ENCODE measurements at regions not wholly inside any gene's neighbourhood (a gene's known extent, or its start where the extent isn't known, plus 50 kb on each side); places are given as distances from the start of the nearest gene placed in this dataset.

- no peak for DNase-seq (ENCODE audit: low spot score)
Measured at GRCh38 chr2:59077026-59077725, 836.1 kb upstream of the FANCL start.

GRCh38 chr2:59076079-59076619 lies 835.0 kb upstream of the FANCL start:
- no peak for DNase-seq (ENCODE audit: low spot score)

- DNase-seq (ENCODE audit: low spot score): no peak
Measured at GRCh38 chr2:59074071-59074470, 832.9 kb upstream of the FANCL start.

- DNase-seq (ENCODE audit: low spot score): no peak
Measured at GRCh38 chr2:59073286-59073685, 832.2 kb upstream of the FANCL start.

GRCh38 chr2:59068255-59068654 lies 827.1 kb upstream of the FANCL start:
- no peak for DNase-seq (ENCODE audit: low spot score)

GRCh38 chr2:59066787-59067399 lies 825.8 kb upstream of the FANCL start:
- no peak for DNase-seq (ENCODE audit: low spot score)

GRCh38 chr2:59047373-59047995 lies 806.4 kb upstream of the FANCL start:
- DNase-seq (ENCODE audit: low spot score): no peak

GRCh38 chr2:59046401-59047372 lies 805.6 kb upstream of the FANCL start:
- no peak for DNase-seq (ENCODE audit: low spot score)

GRCh38 chr2:59044736-59045135 lies 803.6 kb upstream of the FANCL start:
- no peak for DNase-seq (ENCODE audit: low spot score)

- DNase-seq (ENCODE audit: low spot score): no peak
Measured at GRCh38 chr2:59041139-59041538, 800.0 kb upstream of the FANCL start.

- no peak for DNase-seq (ENCODE audit: low spot score)
Measured at GRCh38 chr2:59034837-59035236, 793.7 kb upstream of the FANCL start.

GRCh38 chr2:59034106-59034505 lies 793.0 kb upstream of the FANCL start:
- no peak for DNase-seq (ENCODE audit: low spot score)

- DNase-seq (ENCODE audit: low spot score): no peak
Measured at GRCh38 chr2:59033661-59034060, 792.5 kb upstream of the FANCL start.

GRCh38 chr2:59032499-59032898 lies 791.4 kb upstream of the FANCL start:
- no peak for DNase-seq (ENCODE audit: low spot score)

- DNase-seq (ENCODE audit: low spot score): no peak
Measured at GRCh38 chr2:59029058-59029457, 787.9 kb upstream of the FANCL start.

GRCh38 chr2:59027320-59027719 lies 786.2 kb upstream of the FANCL start:
- DNase-seq (ENCODE audit: low spot score): no peak

GRCh38 chr2:59025157-59025757 lies 784.1 kb upstream of the FANCL start:
- peak; percentile 39 for DNase-seq (ENCODE audit: low spot score)

- DNase-seq (ENCODE audit: low spot score): no peak
Measured at GRCh38 chr2:59021786-59022185, 780.7 kb upstream of the FANCL start.

- DNase-seq (ENCODE audit: low spot score): no peak
Measured at GRCh38 chr2:59019566-59020159, 778.5 kb upstream of the FANCL start.

- no peak for DNase-seq (ENCODE audit: low spot score)
Measured at GRCh38 chr2:59018737-59019136, 777.6 kb upstream of the FANCL start.

- DNase-seq (ENCODE audit: low spot score): no peak
Measured at GRCh38 chr2:59015027-59015426, 773.9 kb upstream of the FANCL start.
